Central memory CD4-positive, alpha-beta T cell (primary cell): ENCODE measurements at regions not wholly inside any gene's neighbourhood (a gene's known extent, or its start where the extent isn't known, plus 50 kb on each side); places are given as distances from the start of the nearest gene placed in this dataset.

ENCODE experiments used
- DNase-seq: peaks from one replicate; pipeline ENCODE4 v3.0.0; 2022

DNA sequence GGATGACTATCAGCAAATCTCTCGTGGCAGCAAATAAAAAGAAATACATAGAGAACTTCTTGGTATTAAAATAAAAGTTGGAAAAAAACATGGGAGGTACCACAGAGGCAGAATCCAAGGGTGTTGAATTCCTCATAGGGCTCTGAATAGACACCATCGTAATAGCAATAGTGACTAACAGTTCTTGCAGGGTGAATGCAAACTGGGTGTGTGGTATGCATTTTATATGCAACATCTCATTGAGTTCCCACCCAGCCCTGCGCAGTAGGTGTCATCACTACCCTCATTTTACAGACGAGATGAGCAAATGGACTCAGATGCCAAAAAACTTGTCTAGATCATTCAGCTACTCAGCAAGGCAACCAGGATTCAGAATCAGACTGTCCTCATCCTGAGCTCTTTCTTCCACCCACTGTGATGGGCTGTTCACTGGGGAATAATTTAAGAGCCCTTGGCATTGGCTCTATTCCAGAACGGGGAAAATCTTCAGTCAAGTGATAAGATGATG lies 354.6 kb upstream of the CDH11 start:
- DNase-seq = no peak

DNA sequence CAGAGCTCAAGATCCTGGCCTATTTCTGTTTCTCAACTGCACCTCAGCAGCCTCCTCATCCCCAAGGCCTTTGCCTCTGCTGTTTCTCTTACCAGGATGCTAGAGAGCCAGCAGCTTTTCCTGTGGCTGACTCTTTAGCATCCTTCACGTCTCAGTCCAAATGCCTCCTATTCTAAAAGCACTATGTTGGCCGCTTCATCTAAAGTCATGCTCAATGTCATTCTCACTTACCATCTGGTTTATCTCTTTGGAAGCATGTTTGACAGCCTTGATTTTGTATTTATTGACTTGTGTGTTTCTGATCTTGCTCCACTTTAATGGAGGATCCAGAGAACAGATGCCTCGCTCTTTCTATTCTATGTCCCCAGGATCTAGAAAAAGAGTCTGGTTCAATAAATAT lies 351.8 kb upstream of the CDH11 start:
- no peak for DNase-seq

DNA sequence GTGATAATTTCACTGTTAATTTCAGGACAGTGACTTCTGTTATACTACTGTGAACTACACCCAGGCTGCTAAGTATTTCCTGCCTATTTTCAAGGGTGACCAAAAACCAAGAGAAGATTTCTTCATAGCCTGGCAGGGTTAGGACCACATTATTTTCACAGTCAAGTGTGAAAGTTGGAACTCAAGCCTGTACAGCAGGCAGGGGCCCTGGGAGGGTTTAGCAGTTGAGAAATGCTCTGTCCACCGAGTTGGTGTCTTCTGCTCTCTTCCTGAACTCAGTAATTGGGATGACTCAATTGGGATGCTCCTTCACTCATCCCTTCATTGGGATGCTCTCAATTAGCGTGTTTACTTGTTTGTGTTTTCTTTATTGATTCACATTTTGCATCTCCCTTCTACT lies 347.3 kb upstream of the CDH11 start:
- DNase-seq = no peak

DNA sequence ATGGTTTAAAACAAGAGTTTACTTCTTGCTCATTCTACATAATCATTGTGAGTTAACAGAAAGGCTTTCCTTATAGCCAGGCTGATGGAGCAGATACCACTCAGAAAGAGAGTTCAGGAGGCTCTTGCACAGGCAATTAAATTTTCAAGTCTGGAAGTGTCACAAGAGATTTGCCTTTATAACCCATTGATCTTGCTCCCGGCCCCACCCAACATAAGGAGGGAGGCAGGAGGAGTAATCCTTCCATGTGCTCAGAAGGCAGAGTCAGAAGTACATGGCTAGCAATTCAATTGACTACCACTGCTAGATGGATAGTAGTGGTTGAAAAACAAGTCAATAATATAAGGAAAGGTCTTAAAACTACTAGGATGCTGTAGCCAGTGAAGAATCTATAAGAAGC lies 346.3 kb upstream of the CDH11 start:
- no peak for DNase-seq

DNA sequence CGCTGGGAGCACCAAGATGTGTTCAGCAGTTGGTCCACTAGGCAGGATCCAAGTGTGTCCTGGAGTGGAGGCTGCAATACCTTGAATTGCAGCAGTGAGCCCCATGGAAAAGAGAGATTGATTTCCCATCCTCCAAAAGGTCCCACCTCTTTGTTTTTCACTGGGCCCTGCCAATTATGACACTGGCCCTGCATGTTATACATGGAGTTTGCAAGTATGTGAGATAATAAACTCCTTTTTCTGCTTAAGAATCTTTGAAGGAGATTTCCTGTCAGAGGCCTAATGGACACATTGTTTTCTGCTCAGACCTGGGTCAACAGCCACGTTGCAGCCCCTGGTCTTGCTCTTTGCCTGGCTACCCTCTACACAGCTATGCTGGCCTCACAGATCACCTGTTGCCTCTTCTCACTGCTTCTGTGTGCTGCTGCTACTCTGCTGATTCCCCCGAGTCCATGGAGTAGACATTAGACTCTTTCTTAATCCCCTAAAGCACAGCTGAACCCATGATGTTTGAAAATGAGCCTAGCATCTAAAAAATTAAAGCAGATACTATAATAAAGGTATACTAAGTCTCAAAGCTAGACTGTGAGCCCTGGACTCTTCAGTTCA lies 341.9 kb upstream of the CDH11 start:
- DNase-seq = no peak

DNA sequence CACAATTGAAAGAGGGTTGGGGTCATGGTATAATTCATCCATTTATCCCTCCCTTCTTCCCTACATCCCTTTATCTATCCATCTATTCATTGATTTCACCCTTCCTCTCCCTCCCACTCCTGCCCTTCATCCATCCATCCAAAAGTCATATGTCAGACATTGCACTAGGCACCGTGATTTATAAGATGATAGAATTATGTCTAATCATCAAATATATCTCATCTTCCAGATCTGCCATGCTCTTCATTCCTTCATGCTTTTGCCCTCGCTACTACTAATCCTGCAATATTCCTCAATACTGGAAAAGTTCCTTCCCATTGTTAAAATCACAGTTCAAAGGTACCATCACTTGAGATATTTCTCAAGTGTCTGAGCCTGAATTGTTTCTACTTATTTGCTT lies 335.2 kb upstream of the CDH11 start:
- no peak for DNase-seq

DNA sequence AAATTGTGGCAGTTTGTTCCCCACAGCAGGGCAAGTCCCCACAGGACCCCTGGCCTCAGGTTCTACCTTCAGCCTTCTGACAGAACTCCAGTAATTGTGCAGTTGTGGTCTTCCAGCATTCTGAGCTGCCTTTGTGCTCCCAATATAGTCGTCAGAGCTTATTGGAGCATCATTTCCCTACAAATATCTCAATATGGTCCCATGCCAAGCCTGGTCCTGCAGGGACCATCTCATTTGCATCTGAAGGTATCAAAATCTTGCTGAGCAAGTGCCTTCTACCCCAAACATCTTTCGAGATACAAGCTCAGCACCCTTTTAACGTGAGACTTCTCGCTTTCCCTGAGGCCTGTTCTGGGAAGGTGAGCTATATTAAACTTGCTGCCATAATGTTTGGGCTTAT lies 333.9 kb upstream of the CDH11 start:
- DNase-seq = no peak

DNA sequence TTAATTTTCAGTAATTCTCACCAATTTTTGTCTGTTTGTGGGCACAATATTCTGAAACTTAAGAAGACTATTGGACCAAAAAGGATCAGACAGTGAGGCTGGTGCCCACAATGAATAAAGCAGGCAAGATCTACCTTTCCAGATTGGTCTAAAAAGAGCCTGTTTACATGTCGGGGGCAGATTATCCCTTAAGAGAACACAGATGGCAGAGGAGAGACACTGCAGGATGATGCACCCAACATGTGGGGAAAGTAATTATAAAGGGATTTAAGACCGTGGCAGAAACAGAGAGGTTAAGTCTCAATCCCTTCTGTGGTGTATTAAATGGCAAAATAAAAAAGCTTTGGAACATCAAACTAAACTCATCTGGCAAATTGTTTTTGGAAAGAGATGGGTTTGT lies 331.8 kb upstream of the CDH11 start:
- no peak for DNase-seq

DNA sequence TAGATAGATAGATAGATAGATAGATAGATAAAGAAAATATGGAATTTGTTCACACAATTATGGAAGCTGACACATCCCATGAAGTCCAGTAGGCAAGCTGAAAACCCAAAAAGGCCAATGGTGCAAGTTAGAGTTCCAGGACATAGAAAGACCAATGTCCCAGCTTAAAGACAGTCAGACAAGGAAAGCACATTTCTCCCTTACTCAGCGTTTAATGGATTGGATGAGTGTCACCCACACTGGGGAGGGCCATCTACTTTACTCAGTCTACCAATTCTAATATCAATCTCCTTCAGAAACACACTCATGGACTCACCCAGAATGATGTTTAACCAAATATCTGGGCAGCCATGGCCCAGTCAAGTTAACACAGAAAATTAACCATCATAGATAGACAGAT lies 327.7 kb upstream of the CDH11 start:
- DNase-seq = no peak

DNA sequence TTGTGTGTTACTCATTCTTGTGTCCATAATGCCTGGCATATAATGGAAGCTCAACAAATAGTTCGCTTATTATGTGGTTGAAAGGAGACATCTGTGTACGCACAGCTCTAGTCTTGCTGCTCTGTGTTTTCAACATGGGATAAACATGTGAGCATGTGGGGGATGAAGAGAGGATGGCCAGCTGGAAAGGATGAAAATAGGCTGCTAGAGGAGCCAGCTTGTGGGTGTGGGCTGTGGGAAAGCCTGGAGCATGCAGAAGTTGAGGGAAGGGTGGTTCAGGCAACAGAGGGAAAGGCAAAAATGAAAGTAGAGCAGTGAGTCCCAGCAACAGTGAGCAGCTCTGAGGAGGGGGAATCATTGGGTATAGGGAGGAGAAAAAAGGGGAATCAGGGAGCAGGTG lies 324.6 kb upstream of the CDH11 start:
- DNase-seq = no peak

DNA sequence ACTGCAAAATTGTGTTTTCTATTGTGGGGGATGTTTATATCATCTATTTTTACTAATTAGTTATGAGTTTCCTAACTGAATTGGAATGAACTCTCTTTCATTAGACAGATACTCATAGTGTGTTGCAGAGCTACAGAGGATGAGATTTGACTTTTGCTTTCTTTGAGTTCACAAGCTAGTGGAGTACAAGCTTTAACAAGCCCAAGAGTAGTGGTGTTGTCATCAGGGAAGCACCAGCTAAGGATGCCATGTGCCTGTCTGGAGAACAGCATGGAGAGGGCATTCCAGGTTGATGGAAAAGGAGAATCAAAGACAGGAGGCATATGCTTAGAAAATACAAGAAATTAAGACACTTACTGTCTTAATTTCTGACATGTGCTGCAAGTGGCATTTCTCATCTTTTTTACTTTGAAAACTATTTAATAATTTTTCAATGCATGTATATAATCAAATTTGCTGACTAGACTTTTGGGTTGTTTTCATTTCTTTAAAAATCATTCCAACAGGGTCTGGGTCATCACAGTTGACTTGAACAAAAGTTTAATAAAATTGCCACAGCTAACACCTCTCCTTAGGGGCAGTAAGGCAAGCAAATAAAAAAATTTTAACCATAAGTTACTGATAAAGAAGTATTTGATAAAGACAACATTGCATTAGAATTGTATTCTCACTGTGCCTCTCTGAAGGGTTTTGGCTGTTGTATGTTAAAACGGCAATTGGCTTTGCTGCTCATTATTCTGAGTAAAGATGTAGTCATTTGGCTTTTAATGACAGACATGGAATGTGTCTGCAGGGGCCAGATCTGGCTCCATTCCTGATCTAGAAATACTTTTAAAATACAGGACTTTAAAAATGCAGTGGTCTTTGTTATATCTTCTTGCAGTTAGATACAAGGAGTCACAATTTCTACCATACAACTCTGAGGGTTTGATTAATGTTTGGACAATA lies 323.7 kb upstream of the CDH11 start:
- no peak for DNase-seq

DNA sequence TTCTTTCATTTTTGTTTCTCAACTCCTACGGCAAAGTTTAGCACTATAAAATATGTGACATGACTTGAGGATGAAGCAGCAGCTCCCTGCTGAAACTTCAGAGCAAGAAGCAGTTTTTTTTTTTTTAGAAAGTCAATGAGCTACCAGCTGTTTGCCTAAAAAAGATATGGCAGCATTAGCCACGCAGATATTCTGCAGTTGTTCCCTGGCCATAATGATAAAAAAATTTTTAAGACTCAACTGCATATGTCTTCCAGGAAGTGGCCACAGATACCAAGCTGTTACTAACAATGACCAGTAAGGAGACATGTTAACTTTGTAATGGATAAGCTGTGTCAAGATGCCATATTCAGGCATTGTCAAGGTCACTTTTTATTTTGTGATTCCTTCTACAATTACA lies 319.6 kb upstream of the CDH11 start:
- DNase-seq = no peak

DNA sequence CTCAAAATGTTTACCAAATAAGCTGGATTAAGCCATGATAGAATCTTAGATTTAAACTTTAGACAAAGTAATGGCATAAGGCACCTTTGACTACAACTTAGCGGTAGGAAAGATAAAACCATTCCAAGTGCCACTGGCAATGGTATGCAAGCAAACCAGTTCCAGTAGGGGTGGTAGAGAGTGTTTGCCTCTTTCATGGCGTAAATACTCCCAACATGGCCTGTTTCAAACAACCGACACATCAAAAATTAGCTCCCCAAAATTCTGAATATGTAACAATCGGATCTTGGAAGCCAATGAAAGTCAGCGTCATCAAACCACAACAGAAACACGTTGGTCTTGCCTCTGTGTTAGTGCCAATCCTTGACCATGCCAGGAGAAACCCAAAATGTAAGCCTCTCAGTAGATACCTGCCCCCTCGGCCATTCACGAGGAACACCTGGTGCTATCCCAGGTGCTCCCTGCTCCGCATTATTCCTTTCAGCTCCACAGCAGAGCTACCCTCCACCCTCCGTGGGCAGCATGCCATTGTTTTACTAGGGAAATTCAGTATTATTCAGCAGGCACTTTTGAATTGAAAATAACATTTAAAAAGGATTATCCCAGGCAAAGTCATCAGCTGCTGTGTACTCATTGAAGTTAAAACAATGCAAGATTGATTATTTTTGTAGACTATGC lies 307.8 kb upstream of the CDH11 start:
- DNase-seq = no peak

DNA sequence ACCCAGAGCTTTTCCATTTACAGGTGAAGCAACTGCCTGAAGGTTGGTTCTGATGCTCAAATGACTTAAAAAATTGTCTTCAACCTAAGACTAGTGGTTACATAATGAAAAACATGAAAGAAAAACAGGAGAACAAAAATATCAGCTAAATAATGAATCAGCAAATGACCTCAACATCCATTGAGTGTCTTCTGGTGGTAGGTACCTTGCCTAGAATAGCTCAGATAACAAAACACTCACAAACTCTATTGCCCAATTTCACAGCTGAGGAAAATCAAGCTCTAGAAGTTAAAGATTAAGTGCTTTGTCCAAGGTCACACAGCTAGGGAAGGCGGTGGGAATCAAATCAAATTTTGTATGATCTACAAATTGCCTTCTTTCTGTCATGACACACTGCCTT lies 304.6 kb upstream of the CDH11 start:
- DNase-seq = no peak

DNA sequence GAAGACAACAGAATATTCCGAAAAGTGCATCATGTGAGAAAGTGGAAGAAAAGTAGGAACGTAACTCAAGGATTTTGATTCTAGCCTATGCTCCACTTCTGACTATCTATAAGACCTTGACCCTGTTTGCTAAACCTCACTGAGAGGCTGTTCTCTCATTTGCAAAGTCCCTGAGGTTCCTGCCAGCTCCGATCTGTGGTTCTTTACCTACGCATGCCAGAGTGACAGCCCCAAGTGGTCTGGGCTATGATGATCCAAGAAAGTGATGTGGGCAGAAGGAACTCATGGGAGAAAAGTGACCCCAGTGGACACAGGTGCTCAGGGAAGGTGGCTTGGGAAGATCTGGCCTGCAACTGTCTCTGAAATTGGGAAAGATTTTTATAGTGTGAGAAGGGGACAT lies 301.1 kb upstream of the CDH11 start:
- DNase-seq = no peak

DNA sequence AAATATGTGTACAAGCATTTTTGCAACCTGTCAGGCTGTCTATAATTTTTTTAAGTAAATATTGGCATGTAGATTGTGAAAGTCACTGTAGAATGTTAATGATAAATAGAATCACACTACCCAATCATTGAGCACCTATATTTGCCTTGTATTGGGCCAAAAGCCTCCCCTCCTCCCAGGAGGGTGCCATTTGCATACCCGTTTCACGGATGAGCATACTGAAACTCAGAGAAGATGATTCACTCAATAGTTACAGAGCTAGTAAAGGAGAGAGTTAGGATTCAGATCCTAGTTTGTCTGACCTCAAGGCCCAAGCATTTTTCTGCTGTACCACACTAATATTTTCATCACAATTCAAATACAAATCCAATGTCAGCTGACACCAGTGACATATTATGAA lies 299.7 kb upstream of the CDH11 start:
- DNase-seq = no peak

DNA sequence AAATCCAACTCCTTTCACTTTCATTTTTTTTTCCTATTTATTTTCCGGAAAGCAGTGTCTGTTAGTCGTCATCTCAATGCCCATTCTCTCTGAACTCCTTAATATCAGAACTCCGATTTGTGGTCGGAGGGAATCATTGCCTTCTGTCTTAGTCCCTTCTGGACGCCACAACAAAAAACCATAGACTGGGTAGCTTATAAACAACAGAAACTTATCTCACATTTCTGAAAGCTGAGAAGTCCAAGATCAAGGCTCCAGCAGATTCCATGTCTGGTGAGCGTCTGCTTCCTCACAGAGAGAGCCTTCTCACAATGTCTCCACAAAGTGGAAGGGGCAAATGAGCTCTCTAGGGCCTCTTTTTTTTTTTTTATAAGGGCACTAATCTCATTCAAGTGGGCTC lies 296.6 kb upstream of the CDH11 start:
- DNase-seq = no peak

DNA sequence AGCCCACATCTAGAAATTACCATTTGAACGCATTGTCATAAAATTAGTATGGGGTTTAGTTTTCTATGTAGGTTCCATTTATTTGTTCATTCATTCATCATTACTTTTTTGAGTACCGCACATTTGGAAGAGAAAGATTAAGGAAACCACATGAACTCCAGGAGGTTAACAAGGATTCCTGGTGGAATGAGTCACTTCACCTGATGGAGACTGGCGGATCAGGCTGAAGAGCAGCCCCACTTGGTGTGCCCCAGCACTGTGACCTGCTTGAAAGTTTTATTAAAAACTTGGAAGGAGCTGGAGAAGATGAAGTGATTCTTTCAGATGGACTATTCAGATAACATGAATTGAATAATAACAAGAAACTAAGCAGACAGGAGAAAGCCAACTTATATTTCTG lies 293.6 kb upstream of the CDH11 start:
- no peak for DNase-seq

DNA sequence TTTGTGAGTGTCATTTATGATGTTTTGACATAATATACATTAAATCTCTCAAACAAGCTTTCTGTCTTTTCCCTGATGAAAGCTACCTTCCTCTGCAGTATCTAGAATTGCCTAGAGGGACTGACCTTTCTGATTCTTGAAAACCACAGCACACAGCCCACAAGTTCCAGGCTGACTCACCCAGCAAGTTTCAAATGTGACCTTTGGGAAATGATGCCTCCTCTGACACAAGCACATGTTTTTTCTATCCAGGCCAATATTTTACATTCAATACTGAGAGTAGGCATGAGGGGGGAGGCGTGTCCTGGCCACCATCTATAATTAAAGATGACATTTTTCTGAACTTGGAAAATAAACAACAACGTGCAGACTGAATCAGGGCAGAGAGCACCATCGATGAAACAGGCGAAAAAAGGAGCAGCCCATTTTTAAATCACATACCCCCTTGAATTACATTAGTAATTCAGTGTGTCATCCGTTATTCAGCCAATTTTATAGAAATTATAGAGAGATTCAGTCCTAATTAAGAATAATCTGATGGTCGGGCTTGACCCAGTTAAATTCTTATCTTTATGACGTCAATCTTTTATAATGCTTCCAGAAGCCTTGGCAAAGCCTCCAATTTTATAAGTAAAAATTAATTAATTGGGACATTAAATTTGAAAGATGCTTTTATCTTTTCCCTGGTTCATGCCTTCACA lies 292.6 kb upstream of the CDH11 start:
- no peak for DNase-seq

DNA sequence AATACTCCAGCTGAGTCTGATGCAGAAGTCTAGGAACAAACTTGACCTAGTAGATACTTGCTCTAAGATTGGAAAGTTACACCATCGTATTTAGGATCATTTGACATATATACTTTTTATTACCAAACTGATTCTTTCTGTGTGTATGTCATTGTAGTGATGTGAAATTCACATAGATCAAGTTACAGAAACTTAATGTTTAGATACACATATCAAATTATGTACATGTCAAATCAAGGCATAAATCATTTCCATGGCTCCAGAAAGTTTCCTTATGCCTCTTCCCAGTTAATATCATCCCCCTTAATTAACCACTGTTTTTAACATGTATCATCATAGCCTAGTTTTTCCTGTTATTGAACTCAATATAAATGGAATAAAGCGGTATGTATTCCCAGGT lies 292.0 kb upstream of the CDH11 start:
- no peak for DNase-seq

DNA sequence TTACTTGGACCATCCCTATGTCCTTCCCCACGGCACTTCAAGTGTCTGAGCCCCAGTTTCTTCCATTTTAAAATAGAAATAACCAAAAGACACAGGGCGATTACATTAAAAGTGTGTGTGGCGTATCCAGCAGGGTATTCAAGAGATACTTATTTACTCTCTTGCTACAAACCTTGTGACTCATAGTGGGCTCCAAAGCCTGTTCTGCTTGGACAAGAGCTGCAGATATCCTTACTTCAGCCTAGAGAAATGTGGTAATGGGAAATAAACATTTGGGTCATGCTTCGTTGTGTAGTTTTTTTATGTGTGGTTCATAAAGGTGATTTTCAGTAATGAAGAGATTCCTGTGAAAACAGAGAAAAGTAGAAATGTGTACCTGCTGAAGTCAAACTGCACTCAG lies 288.9 kb upstream of the CDH11 start:
- DNase-seq = no peak

DNA sequence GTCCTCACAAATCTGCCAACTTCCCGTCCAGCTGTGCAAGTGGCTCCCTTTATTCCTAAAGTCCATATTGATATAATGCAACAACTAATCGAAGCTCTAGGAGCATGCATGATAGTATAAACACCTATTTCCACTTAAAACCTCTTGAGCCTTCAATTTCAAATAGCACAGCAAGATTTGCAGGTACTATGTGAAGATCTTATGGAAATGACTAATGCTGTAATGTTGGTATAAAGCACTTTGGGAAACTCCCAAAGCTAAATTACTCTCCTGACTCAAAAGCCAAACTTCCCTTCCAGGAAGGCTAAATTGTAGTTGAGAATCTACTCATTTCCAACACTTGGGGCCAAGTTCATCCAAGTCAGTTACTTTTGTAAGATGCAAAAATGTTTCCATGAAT lies 287.6 kb upstream of the CDH11 start:
- no peak for DNase-seq

DNA sequence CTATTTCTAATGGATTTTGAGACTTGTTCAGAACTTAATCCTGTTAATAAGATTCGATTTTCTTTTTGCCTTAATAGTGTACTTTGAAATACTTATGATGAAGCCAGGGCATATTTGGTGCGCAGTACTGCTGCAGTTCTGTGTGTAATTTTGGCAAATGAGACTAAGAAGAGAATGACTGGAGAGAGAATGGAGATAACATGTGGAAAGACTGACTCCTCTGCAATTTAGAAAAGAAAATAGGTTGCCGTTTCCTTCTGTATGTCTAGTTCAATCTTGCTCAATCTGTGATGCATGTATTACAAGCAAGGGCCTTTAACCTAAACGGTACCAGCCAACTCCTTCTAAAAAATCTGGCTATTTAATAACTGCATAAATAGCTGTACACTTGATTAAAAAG lies 285.1 kb upstream of the CDH11 start:
- DNase-seq = no peak
